ENCODE measurements at regions not wholly inside any gene's neighbourhood (a gene's known extent, or its start where the extent isn't known, plus 50 kb on each side); places are given as distances from the start of the nearest gene placed in this dataset.
"Not testable (repeated sequence)": the region's sequence is repeated elsewhere in the genome, so short reads cannot be mapped to it uniquely, and the experiment has no call there.

GRCh38 chr10:32217216-32217615, 129.7 kb downstream of the EPC1 start:
- no peak for TF ChIP-seq MXI1 (IDR thresholded peaks at IDR 0.05; ENCODE audit: borderline replicate concordance, low read depth, low read length)
- TF ChIP-seq FOS (IDR thresholded peaks at IDR 0.05; ENCODE audit: low read depth, low read length), result no peak
- TF ChIP-seq SMC3 (IDR thresholded peaks at IDR 0.05; ENCODE audit: low read depth, low read length), result no peak
- TF ChIP-seq CEBPB (IDR thresholded peaks at IDR 0.05; ENCODE audit: low read depth, low read length), result no peak
- no peak for TF ChIP-seq ELK1 (IDR thresholded peaks at IDR 0.05; ENCODE audit: borderline replicate concordance, low read depth, low read length)
- TF ChIP-seq POLR2A (IDR thresholded peaks at IDR 0.05; ENCODE audit: low read depth, low read length), result no peak
- no peak for TF ChIP-seq MAFK (IDR thresholded peaks at IDR 0.05; ENCODE audit: low read depth, low read length)
- TF ChIP-seq MAZ (IDR thresholded peaks at IDR 0.05; ENCODE audit: borderline replicate concordance, low read depth, low read length), result no peak
- TF ChIP-seq RAD21 (IDR thresholded peaks at IDR 0.05; ENCODE audit: low read length), result no peak
- Histone ChIP-seq H2BK15ac (ENCODE audit: low read depth, low read length) (no peak overlapping the region), H3K56ac (ENCODE audit: extremely low read depth, insufficient read depth, low read length) (no peak overlapping the region), H3K4ac (ENCODE audit: low read depth, low read length) (no peak overlapping the region), H4K20me1 (ENCODE audit: insufficient read depth, low read length) (no peaks in the 10 kb centered on the region), H4K91ac (ENCODE audit: insufficient read depth, low read depth, low read length) (no peak overlapping the region), H3K9me3 (ENCODE audit: control insufficient read depth, insufficient read depth, low read length) (0 out of 2 replicates have a peak, but pooled peaks cover 1% of the 10 kb centered on the region), H3K27ac (ENCODE audit: insufficient read depth, low read length) (no peak overlapping the region), H3K9me1 (ENCODE audit: insufficient read depth, low read length) (no peaks in the 10 kb centered on the region), H3K4me3 (ENCODE audit: insufficient read depth, low read depth, low read length) (no peak overlapping the region), H3K4me1 (ENCODE audit: control insufficient read depth, insufficient read depth, low read length) (no peaks in the 10 kb centered on the region), H2BK120ac (ENCODE audit: low read depth, low read length) (no peak overlapping the region), H3K27me3 (ENCODE audit: control insufficient read depth, insufficient read depth, low read length) (peaks cover 2% of the 10 kb centered on the region; the same call in 1 of the 2 replicates), H2AK9ac (replicated peaks; ENCODE audit: low read depth, low read length, poor library complexity) (no peak overlapping the region), H2BK5ac (ENCODE audit: low read depth, low read length, poor library complexity, severe bottlenecking) (no peak overlapping the region), H2AK5ac (ENCODE audit: low read depth, low read length) (no peak overlapping the region), H3K36me3 (ENCODE audit: control insufficient read depth, insufficient read depth, low read length) (no peaks in the 10 kb centered on the region), H3K18ac (ENCODE audit: low read depth, low read length) (no peak overlapping the region), H3K23ac (ENCODE audit: low read depth, low read length) (no peak overlapping the region), H3K4me2 (ENCODE audit: low read depth, low read length) (no peak overlapping the region), H2BK20ac (ENCODE audit: low read depth, low read length) (no peak overlapping the region), H4K8ac (ENCODE audit: low read depth in 2 of 2, low read length in 2 of 2) (no peak overlapping the region), H3K9ac (ENCODE audit: low read depth, low read length) (no peak overlapping the region), H2AFZ (replicated peaks; ENCODE audit: low read length, poor library complexity) (no peak overlapping the region), H3K79me1 (ENCODE audit: low read depth in 1 of 2, low read length in 2 of 2) (no peaks in the 10 kb centered on the region), H3K14ac (replicated peaks; ENCODE audit: low read depth, low read length) (no peak overlapping the region), H4K5ac (ENCODE audit: low read depth, low read length) (no peak overlapping the region)
- WGBS, 2 experiments (ENCODE audit: extremely low coverage in 2 of 2, insufficient read length in 1 of 2), result no CpG with 5 or more reads among the region's 1 CpG
- in situ Hi-C loops (cut with MboI; ENCODE audit: low sequenced_read_pairs) (loop anchor here (25.0 kb wide), 1 partner anchor 355 kb away; no protein-coding TSS in a partner anchor), intact Hi-C loops (cut with micrococcal nuclease) (no loop called here), dilution Hi-C loops (cut with HindIII; ENCODE audit: low sequenced_read_pairs, unreplicated experiment) (no loop called here)
- CTCF ChIA-PET, result no interaction called here
- BruUV-seq (replicated peaks), result no TSS peak
- DNase-seq (no peak), ATAC-seq (ENCODE audit: low read depth) (no peak)
- POLR2A ChIA-PET (ENCODE audit: unreplicated experiment), result no interaction called here

DNA sequence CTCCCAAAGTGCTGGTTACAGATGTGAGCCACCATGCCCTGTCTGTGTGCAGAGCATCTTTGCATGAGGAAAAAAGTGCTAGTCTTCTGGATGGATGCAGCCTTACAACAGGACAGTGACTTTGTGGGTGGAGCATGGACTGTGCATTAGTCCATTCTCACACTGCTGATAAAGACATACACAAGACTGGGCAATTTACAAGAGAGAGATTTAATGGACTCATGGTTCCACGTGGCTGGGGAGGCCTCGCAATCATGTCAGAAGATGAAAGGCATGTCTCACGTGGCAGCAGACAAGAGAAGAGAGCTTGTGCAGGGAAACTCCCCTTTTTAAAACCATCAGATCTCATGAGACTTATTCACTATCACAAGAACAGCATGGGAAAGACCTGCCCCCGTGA, 133.1 kb downstream of the EPC1 start:
- H3K23ac ChIP-seq (ENCODE audit: low read depth, low read length); dilution Hi-C loops (cut with HindIII; ENCODE audit: low sequenced_read_pairs, unreplicated experiment); H2BK5ac ChIP-seq (ENCODE audit: low read depth, low read length, poor library complexity, severe bottlenecking); H3K9me1 ChIP-seq (ENCODE audit: insufficient read depth, low read length); BruUV-seq (replicated peaks); H2BK15ac ChIP-seq (ENCODE audit: low read depth, low read length); H3K18ac ChIP-seq (ENCODE audit: low read depth, low read length); H2BK20ac ChIP-seq (ENCODE audit: low read depth, low read length); H3K36me3 ChIP-seq (ENCODE audit: control insufficient read depth, insufficient read depth, low read length); H2BK120ac ChIP-seq (ENCODE audit: low read depth, low read length); H2AK5ac ChIP-seq (ENCODE audit: low read depth, low read length); H3K4me2 ChIP-seq (ENCODE audit: low read depth, low read length); ATAC-seq (ENCODE audit: low read depth); CTCF ChIA-PET; DNase-seq; POLR2A ChIA-PET (ENCODE audit: unreplicated experiment); H3K9me3 ChIP-seq (ENCODE audit: control insufficient read depth, insufficient read depth, low read length); H4K91ac ChIP-seq (ENCODE audit: insufficient read depth, low read depth, low read length); H3K9ac ChIP-seq (ENCODE audit: low read depth, low read length); intact Hi-C loops (cut with micrococcal nuclease); H3K4me3 ChIP-seq (ENCODE audit: insufficient read depth, low read depth, low read length); H4K20me1 ChIP-seq (ENCODE audit: insufficient read depth, low read length); H2AK9ac ChIP-seq (replicated peaks; ENCODE audit: low read depth, low read length, poor library complexity); H4K8ac ChIP-seq (ENCODE audit: low read depth in 2 of 2, low read length in 2 of 2); H4K5ac ChIP-seq (ENCODE audit: low read depth, low read length); H3K4ac ChIP-seq (ENCODE audit: low read depth, low read length); H3K4me1 ChIP-seq (ENCODE audit: control insufficient read depth, insufficient read depth, low read length); H3K27me3 ChIP-seq (ENCODE audit: control insufficient read depth, insufficient read depth, low read length); H3K56ac ChIP-seq (ENCODE audit: extremely low read depth, insufficient read depth, low read length); H3K79me1 ChIP-seq (ENCODE audit: low read depth in 1 of 2, low read length in 2 of 2); H3K27ac ChIP-seq (ENCODE audit: insufficient read depth, low read length): not testable (repeated sequence)
- Histone ChIP-seq H2AFZ (replicated peaks; ENCODE audit: low read length, poor library complexity) (peak overlapping the region; percentile 73), H3K14ac (replicated peaks; ENCODE audit: low read depth, low read length) (peak overlapping the region; percentile 41; the same call in 1 of the 2 replicates)
- in situ Hi-C loops (cut with MboI; ENCODE audit: low sequenced_read_pairs), result loop anchor here (25.0 kb wide), 1 partner anchor 352 kb away; no protein-coding TSS in a partner anchor
- no CpG with 5 or more reads among the region's 4 CpGs for WGBS, 2 experiments (ENCODE audit: extremely low coverage in 2 of 2, insufficient read length in 1 of 2)

All from IMR-90 (cell line).